NCI-H2107 treated with DMSO at 0.1 percent for 48 hours (cell line): ENCODE measurements at regions not wholly inside any gene's neighbourhood (a gene's known extent, or its start where the extent isn't known, plus 50 kb on each side); places are given as distances from the start of the nearest gene placed in this dataset.
"Not testable (repeated sequence)": the region's sequence is repeated elsewhere in the genome, so short reads cannot be mapped to it uniquely, and the experiment has no call there.

ENCODE experiments used
- DNase-seq: peaks from one replicate; lab custom pipeline; 2025; ENCODE audit not compliant: unreplicated experiment; lab: John Stamatoyannopoulos, UW

DNA sequence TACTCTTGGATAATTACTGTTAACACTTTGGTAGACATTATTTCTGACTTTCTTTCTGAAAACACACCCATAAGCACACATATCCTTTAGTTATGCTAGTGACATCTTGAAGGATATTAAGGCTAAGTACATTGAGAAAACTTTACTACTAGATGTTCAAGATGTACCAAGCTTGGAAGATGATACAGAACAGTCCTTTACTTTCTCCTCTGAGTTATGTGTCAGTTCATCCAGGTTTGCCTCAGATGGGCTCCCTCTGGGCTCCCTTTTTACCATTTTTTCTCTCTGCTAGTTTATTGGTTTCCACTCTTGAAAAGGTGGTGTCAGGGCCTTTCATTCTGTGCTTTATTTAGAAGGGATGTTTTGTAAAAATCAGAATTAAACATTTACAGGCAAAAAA is 172.3 kb downstream of the S1PR1 start:
- DNase-seq = no peak

DNA sequence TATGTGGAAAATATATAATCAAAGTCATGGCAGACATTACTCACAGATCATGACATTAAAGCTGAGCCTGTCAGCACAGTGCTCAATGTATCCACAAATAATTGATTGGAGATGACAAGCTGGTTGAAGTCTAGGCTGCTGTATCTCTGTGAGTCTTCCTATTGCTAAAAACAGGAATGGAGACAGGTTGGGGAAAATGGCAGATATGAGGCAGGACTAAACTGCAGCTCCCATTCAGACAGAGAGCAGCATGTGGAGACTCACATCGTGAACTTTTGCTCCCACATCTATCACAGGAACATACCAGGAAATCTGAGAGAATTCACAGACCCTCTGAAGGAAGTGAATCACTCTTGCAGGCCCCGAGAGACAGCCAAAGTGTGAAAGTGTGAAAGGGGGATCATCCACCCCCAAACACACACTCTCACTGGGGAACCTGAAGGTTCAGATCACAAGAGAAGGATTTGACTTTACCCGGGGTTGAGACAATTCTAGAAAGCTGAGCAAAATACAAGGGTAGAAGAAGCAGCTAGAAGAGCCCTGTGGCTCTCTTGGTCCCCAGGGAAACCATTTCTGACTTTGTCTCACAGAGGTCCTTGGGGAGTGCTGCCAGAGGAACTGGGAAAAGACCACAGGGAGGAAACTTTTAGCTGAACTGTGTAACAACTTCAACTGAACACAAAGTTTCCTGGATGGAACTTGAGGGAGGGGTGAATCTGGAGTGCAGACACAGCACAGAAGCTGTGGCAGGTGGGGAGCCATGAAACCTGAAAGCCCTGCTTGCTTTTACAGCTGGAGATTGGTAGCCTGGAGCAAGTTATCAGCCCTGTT is 173.4 kb downstream of the S1PR1 start:
- DNase-seq = no peak

DNA sequence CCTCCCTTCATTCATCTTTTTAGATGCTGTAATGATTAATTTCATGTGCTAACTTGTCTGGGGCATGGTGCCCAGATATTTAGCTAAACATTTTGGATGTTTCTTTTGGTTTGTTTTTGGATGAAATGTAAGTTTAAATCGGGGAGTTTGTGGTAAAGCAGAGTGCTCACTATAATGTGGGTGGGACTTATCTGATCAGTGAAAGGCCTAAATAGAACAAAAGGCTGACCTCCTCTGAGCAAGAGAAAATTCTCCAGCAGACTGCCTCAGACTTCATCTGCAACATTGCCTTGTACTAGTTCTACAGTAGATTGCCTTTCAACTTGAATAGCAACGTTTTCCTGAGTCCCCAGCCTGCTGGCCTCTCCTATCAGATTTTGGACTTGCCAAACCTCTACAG is 183.6 kb downstream of the S1PR1 start:
- no peak for DNase-seq

DNA sequence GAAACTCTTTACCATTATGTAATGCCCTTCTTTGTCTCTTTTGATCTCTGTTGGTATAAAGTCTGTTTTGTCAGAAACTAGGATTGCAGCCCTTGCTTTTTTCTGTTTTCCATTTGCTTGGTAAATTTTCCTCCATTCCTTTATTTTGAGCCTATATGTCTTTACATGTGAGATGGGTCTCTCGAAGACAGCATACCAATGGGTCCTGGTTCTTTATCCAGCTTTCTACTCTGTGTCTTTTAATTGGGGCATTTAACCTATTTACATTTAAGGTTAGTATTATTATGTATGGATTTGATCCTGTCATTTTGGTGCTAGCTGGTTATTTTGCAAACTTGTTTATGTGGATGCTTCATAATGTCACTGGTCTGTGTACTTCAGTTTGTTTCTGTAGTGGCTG is 191.3 kb downstream of the S1PR1 start:
- not testable (repeated sequence) for DNase-seq

DNA sequence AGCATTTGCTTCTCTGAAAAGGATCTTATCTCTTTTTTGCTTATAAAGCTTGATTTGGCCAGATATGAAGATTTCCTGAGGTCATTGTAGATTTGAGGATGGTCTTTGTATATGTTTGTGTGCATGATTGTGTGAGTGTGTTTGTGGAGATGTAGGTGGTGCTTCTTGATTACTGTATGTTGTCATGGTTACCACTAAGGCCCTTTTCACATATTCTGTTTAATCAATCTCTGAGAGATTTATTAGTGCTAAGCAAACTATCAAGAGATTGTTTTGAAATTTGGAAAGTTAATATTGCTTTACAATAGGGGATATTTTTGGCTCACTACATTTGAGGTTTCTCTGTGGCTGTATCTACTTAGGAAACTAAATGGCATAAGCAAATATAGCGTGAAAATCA is 191.7 kb downstream of the S1PR1 start:
- no peak for DNase-seq

DNA sequence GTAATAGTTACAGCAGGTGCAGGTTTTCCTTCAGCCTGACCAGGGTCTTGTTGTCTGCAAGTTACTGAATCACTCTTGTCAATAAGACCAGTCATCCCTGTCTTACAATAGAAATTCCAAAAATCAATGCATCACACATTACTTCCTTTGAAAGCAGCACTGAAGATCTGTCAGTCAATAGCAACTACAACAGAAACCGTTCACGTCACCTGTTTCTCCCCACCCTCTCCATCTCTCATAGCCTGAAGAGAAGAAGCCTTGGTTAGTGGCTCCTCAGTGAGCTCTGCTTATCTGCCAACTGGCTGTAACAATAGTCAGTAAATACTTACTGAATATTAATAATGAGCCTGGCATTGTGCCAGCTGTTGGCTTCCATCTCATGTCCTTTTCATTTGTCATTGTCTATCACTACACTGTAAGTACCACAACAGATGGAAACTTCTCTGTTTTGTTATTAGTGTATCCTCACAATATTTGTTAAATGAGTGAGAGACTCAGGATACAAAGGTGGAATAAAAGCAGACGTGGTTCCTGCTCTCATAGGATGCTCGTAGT is 195.2 kb downstream of the S1PR1 start:
- DNase-seq = no peak

DNA sequence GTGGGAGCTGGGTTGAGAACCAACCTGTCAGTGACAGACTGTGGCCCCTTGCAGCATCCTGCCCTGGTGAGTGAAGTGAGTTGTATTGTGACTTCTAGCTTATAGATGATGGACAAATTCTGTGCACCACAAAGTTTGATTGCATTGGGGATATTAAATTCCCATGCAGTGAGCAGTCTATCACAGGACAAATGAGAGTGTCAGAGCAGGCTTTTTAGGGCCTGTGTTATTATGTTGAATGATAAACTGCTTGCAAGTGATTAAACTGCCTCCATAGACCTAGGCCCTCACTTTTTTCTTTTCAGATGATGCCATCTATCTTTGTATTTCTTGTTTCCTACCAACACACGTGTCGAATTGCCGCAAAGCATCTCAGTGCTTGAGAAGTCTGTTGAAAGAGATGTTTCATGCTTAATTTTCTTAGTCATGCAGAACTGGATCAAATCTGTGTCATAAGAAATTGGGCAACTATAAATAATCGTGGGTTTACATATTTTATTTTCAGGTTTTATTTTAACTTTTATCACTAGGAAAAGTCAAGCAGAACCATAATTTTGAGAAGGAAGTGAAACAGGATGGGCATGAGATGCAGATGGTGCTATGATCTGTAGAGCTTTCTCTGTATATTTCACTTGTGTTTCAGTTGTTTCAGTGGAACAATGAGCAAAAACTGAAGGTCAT is 199.2 kb downstream of the S1PR1 start:
- DNase-seq = no peak

DNA sequence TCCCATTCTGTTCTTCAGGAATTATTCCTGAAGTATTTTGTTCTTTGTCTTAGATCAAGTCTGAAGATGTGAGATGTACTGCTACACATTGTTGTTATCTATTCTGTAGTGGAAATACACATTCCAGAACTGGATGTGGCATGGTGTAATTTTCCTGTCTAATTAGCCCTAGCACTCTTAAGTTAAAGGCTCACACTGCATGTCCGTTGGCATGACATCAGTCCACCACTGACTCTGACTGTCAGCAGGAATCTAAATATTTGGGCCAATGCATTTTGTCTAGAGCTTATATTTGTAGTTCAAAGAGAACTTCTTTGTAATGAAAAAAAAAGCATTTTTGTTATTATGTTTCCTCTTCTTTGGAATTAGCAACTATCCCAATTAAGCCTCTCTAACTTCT is 201.0 kb downstream of the S1PR1 start:
- DNase-seq = no peak

DNA sequence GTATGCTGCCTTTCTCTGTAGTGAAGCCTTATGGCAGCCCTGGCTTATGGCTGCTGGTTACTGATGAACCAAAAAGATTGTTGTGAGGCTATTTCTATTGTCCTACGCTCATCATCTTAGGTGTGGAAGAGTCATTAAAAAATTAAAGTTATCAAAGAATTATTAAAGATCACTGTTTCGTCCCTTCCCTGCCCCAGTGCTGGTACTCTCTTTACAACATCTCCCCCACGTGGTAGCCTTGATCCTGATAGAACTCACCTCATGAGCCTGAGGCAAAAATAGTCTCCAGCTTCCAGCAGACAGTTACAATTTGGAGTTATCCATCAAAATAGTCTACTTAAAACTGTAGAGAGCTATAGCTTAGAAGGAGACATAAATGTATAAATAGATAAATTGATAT is 201.5 kb downstream of the S1PR1 start:
- no peak for DNase-seq

DNA sequence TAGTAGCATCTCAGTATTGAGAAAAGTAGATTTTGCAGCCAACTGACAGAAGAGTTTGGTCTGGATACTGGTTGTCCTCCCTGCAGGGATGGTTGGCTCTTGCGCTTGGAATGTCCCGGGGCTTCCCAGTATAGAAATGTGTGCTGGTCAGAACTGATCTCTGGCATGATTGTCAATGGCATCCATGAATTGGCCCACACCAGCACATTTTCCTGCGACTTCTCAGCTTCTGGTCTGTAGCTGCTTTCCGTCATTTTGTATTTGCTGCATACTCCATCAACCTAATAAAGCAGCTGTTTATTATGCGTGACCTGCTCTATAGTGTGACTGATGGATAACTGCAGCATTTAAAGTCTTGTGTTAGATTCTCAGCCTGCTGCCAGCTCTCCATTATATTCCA is 203.7 kb downstream of the S1PR1 start:
- no peak for DNase-seq

DNA sequence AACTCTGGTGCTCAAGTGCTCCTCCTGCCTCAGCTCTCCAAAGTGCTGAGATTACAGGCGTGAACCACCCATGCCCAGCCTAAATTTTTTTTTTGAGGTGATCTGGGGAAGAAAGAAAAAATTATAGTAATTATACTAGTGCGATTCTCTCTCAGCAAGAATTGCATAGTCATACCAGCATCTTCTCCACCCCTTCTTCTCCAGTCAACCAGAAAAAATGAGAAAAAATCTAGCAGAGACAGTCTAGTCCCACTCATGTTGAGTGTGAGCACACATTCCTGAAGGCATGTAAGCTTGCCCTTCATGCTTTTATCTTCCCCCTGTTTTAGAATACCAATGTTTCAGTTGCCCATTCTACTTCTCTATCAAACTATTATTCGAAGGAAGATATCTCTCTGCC is 207.6 kb downstream of the S1PR1 start:
- DNase-seq = no peak

DNA sequence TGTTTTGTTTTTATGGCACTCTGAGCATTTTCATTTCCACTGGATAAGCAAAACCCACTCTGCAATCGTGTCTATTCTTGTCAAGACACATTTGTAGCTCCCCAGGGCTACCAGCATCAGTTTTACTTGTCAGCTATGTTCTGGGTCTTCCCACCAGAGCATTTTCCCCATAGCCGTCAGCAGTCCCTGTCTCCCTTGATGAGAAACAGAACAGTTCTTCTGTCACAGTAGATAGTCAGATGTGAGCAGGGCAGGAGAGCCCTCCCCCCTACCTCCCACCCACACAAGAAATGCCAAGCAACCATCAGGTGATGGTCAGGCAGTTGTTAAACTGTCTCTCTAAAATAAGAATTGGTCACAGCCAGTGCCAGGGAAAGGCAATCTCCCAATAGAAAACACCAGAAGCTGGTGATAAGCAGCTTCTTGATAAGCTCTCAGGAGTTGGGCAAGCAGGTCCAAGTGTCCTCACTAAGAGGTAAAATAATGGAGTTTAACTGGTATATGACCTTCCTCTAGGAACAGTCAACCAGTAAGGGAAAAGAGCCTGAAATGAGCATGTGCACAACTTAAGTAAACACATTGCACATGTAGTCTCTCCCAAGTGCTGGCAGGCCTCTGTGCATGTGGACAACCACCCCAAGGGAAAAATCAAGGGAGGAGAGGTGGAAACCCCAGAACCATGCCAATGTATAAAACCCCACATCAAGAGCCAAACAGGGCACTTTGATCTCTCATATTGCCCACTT is 208.2 kb downstream of the S1PR1 start:
- DNase-seq = no peak

DNA sequence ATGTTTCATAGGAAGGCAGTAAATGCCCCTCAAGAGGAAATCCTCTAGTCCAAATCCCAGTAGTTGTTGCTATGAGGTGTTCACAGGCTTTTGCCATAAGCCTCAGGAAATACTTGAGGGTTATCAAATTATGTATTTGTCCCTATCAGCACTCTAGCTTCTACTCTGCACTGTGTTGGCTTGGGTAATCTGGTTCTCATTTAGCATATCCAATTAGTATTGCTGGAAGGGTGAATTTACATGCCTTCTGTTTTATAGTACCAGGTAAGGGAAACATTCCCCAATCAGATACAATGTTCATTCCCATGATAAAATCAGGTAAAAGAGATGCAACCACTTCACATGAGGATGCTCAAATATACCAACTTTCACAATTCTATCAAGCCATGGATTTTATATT is 211.2 kb downstream of the S1PR1 start:
- no peak for DNase-seq

DNA sequence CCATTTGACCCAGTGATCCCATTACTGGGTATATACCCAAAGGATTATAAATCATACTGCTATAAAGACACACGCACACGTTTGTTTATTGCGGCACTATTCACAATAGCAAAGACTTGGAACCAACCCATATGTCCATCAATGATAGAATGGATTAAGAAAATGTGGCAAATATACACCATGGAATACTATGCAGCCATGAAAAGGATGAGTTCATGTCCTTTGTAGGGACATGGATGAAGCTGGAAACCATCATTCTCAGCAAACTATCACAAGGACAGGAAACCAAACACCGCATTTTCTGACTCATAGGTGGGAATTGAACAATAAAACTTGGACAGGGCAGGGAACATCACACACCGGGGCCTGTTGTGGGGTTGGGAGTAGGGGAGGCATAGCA is 213.9 kb downstream of the S1PR1 start:
- not testable (repeated sequence) for DNase-seq

DNA sequence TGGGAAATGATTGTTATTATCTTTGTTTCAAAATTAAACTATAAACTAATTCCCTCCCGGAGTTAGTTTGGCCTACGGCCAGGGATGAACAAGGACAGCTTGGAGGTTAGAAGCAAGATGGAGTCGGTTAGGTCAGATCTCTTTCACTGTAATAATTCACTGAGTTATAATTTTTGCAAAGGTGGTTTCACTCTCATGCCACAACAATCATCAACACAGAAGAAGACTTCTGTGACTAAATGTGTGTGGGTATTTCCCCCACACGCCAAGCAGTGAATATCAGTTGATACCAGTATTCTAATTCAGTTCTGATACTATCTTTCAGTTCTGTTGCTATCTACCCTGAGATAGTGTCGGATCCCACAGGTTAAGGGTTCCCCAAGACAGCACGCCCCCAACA is 215.1 kb downstream of the S1PR1 start:
- no peak for DNase-seq

DNA sequence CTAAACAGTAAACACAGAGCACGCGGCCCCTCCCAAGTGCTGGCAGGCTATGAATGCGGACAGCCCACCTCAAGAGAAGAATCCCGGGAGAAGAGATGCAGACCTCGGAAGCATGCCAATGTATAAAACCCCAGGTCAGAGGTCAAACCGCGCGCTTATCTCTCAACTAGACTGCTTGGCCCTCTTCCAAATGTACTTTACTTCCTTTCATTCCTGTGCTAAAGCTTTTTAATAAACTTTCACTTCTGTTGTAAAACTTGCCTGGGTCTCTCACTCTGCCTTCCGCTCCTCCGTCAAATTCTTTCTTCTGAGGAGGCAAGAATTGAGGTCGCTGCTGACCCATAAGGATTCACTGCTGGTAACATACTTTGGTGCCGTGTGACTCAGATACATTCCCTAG is 216.0 kb downstream of the S1PR1 start:
- DNase-seq = no peak

DNA sequence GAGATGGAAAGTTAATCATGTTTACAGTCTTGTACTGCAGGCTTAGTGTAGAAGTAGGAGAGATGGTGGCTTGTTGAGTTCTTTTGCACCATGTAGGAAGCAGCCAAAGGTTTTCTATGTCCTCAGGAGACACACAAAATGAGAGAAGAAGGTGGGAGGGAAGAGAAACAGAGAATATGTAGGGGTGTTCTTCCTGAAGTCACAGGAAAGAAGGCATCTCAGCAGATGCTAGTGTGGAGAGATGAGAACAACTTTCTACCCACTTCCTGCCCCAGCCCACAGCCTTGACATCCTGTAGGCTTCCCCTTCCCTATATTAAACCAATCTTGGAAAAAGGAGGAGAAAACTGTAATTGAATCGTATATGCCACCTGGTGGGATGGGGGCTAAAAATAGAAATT is 217.0 kb downstream of the S1PR1 start:
- no peak for DNase-seq

DNA sequence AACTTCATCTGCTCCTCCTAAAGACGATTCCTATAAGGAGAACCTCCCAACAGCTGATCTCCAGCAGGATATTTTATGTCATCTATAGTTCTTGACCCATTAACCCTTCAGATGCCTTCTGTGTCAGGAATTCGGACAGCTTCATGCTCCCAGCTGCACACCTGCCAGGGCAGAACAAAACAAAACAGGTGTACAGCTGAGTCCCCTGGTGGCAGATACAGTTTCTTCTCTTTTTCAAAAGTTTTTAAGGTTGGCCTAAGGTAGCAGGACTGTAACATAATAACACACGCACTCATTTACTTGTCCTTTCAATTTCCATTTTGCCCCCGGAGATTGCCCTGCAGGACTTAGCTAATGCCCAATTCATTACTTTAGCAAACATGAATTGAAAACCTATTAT is 218.3 kb downstream of the S1PR1 start:
- no peak for DNase-seq

DNA sequence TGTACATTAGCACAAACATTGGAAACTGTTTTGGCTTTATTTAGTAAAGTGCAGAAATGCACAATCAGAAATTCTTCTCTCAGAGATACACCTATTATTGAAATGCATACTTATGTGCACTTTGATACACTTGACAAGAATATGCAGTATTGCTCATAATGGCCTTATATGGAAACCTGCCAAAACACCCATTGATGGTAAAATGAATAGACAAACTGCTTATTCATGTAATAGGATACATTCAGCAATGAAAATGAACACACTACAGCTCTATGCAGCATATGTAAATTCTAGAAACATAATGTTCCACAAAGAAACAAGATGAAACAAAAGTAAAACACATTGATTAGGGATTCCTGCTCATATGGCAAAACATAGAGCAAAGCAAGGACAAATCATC is 223.9 kb downstream of the S1PR1 start:
- peak; percentile 74 for DNase-seq

DNA sequence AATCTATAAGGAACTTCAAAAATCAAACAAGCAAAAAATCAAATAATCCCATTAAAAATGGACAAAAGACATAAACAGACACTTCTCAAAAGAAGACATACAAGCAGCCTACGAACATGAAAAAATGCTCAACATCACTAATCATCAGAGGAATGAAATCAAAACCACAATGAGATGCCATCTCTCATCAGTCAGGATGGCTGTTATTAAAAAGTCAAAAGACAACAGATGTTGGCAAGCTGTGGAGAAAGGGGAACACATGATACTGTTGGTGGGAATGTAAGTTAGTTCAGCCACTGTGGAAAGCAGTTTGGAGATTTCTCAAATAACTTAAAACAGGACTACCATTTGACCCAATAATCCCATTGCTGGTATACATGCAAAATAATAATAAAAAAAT is 226.4 kb downstream of the S1PR1 start:
- DNase-seq = no peak

DNA sequence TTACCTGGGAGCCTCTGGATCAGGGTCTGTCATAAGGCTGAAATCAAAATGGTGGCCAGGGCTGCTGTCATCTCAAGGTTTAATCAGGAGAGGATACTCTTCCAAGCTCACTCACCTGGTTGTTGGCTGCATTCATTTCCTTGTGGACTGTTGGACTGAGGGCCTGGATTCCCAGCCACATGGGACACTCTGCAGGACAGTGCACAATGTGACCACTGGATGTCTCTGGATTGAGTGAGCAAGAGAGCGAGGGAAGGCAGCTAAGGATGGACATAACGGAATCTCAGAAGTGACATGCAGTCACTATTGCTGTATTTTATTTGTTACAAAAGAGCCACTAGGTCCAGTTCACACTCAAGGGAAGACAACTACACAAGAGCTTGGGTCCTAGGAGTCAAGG is 229.1 kb downstream of the S1PR1 start:
- no peak for DNase-seq
